ENCODE measurements at regions not wholly inside any gene's neighbourhood (a gene's known extent, or its start where the extent isn't known, plus 50 kb on each side); places are given as distances from the start of the nearest gene placed in this dataset.
"Not testable (repeated sequence)": the region's sequence is repeated elsewhere in the genome, so short reads cannot be mapped to it uniquely, and the experiment has no call there.

DNA sequence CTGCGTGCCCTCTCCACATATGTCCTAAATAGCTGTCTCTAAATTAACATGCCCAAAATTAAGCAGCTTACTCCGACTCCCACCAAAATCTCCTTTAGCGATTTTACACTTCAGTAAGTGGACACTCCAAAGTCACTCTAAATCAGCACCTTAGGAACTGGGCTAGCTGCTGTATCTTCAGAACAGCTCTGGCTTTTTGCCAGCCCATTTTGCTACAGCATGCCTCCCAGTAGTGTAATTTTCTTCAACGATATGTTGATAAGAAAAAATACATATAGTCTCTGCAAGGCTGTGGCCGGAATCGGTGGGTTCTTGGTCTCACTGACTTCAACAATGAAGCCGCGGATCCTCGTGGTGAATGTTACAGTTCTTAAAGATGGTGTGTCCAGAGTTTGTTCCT lies 291.8 kb upstream of the RGPD4 start:
- no peak for FAIRE-seq

DNA sequence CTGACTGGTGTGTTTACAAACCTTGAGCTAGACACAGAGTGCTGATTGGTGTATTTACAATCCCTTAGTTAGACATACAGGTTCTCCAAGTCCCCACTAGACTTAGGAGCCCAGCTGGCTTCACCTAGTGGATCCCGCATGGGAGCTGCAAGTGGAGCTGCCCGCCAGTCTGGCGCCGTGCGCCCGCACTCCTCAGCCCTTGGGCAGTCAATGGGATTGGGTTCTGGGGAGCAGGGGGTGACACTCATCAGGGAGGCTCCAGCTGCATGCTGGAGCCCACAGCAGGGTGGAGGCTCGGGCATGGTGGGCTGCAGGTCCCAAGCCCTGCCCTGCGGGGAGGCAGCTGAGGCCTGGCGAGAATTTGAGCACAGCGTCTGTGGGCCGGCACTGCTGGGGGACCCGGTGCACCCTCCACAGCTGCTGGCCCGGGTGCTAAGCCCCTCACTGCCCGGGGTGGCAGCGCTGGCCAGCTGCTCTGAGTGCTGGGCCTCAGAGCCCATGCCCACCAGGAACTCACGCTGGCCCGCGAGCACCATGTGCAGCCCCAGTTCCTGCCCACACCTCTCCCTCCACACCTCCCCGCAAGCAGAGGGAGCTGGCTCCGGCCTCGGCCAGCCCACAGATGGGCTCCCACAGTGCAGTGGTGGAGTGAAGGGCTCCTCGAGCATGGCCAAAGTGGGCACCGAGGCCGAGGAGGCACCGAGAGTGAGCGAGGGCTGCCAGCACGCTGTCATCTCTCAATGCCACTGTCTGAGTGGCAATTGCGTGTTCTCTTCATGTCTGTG lies 290.6 kb upstream of the RGPD4 start:
- not testable (repeated sequence) for FAIRE-seq; DNase-seq (ENCODE audit: insufficient read length, low spot score)

More for the DNA sequence above, 291.8 kb upstream of the RGPD4 start:
- no peak for DNase-seq (ENCODE audit: insufficient read length, low spot score)

DNA sequence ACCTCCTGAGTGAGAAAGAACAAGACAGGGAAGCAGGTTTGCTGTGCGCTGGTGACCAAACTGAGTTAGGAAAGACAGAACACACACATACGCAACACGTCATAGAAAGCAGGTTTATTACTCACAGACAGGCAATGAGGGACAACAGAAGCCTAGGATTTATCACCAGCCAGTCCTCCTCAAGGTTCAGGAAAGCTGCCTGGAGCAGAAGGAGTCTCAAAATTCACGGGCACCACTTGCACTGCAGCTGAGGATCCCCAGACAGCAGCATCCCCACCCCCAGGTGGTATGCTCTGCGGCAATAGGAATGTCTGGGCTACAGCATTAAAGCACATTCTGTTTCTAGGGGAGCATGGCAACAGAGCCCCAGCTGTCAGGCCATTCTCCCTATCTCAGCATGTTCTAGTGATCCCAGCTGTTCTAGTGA lies 284.4 kb upstream of the RGPD4 start:
- DNase-seq (ENCODE audit: insufficient read length, low spot score), result no peak
- no peak for FAIRE-seq

DNA sequence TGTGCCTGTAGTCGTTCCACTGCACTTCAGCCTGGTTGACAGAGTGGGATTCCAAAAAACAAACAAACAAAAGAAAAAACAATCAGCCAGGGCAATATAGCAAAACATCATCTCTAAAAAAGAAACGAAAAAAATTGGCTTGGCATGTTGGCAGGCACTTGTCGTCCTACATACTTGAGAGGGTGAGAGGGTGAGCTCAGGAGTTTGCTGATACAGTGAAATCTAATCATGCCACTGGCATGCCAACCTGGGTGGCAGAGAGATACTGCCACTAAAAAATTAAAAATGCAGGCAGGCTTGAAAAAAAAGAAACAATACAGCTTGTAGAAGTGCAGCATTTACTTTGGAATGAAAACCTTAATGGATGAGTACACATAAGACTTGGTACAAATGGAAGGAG lies 282.9 kb upstream of the RGPD4 start:
- FAIRE-seq (no peak), DNase-seq (ENCODE audit: insufficient read length, low spot score) (no peak)

DNA sequence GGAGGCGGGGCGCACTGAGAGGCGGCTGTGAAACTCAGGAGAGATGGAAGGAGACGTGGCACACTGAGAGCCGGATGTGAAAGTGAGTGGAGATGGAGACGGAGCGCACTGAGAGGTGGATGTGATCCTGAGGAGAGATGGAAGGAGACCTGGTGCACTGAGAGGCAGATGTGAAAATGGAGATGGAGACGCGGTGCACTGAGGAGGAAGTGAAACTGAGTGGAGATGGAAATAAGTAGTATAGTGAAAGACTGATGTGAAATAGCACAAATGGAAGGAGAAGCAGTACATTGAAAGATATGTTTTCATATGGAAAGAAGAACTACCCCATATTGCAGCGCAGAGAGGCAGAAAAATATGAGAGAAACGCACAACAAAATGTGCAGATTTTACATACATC lies 281.6 kb upstream of the RGPD4 start:
- DNase-seq (ENCODE audit: insufficient read length, low spot score) (no peak), FAIRE-seq (no peak)

GRCh38 chr2:107545851-107546250 lies 280.8 kb upstream of the RGPD4 start:
- DNase-seq (ENCODE audit: insufficient read length, low spot score), result no peak
- no peak for FAIRE-seq

DNA sequence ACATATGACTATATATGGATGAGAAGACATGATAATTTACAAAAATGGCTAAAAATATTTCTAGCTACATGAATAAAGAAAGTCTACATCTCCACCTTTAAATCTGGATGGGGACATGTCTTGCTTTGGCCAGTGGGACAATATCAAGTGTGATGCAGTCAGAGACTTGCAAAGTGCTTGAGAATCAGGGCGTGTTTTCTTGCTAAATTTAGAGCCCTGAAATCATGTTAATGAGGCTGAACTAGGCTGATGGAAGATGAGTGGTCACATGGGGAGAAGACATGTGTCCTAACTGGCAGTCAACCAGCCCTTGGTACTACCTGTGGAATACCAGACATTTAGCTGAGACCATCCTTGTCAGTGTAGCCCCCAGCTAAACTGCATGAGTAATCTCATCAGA lies 278.5 kb upstream of the RGPD4 start:
- no peak for FAIRE-seq
- no peak for DNase-seq (ENCODE audit: insufficient read length, low spot score)

DNA sequence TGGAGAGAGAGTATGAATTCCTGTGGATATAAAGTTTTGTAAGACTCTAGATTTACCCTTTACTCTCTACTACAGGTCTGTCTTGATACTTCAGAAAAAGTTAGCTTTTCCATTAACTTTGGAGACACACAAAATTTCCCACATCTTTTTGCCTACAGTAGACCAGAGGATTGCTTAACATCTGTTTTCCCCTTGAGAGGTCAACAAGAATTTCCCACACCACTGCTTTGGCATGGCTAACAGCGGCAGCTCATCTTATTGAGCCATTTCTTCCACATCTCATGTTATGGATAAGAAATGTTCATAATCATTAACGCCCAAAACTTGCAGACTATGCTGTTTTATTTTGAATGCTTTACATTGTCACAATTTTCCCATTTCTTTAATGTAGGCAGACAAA lies 273.6 kb upstream of the RGPD4 start:
- no peak for FAIRE-seq

DNA sequence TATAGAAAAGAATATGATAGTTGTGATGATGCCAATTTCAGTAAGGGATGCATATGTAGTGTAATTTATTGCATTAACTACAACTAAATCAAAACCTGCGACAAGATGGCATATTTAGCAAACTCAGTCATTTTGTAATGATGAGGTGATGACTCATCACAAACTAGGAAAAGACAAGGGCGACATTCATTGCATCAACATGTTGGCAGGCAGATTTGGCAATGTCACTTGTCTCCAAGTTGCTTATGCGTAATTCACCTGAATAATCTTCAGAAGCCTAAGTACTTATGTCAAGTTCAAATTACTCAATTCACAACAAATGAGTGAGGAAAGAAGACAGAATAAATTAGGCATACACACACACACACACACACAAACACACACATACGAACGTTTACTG lies 273.2 kb upstream of the RGPD4 start:
- no peak for FAIRE-seq
- no peak for DNase-seq (ENCODE audit: insufficient read length, low spot score)

More for the DNA sequence above, 273.6 kb upstream of the RGPD4 start:
- no peak for DNase-seq (ENCODE audit: insufficient read length, low spot score)

DNA sequence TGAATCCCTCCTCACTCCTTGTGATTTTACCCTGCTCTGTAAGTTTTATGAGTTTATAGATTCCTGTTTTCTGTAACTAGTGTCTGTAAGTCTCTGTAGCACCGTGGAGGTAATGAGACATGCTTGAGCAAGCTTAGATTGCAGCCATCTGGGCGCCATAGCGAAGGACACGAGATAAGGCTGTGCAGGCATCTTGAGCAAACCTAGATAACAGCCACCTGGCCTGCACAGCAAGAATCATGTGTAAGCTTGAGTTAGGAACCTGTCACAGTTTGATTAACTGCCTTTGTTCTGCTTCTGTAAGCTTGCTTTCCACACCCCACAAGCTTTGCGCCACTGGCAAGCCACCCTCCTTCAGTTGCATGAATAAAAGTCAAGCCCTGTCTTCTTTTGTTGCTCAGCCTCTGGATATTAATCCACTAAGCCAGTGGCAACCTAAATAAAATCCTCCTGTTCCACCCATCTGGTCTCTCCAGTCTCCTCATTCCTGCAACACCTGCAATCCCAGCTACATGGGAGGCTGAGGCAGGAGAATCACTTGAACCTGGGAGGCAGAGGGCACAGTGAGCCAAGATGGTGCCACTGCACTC lies 270.6 kb upstream of the RGPD4 start:
- DNase-seq (ENCODE audit: insufficient read length, low spot score), result no peak

DNA sequence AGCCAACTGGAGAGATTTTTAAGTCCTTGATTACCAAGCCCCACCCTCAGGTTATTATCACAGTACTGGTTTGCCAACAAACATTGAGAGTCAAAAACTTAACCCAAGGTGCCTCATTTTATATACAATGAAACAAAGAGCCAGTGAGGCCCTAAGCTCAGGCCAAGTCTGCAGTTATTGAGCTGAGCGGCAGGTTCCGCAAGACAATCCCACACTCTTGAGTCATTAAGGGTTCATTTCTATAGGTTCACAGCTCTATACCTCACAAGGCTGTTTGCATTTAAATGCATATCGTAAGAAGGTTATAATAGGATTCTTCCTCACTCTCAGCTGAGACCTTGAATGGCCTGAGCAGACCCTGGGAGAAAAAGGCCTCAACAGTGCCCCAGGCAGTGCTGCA lies 268.4 kb upstream of the RGPD4 start:
- FAIRE-seq, result no peak
- no peak for DNase-seq (ENCODE audit: insufficient read length, low spot score)

More for the DNA sequence above, 270.6 kb upstream of the RGPD4 start:
- no peak for FAIRE-seq

DNA sequence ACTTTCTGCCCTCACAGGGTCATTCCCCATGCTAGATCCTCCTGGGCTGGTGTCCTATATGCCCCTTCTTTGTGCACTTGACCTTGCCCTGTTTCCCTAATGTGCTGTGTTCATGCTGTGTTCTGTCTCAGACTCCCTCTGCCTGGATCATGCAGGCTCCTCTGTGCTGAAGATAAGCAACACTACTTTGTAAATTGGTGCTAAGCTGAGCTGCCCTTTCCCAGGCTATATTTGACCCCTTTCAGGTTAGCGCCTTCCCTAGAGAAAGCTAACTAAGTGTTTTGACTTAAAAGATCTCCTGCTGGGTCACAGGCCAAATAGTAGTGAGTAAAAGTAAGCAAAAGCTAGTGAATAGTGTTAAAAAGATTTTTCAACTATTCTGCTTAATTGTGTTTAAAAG lies 257.2 kb upstream of the RGPD4 start:
- FAIRE-seq (no peak), DNase-seq (ENCODE audit: insufficient read length, low spot score) (no peak)

DNA sequence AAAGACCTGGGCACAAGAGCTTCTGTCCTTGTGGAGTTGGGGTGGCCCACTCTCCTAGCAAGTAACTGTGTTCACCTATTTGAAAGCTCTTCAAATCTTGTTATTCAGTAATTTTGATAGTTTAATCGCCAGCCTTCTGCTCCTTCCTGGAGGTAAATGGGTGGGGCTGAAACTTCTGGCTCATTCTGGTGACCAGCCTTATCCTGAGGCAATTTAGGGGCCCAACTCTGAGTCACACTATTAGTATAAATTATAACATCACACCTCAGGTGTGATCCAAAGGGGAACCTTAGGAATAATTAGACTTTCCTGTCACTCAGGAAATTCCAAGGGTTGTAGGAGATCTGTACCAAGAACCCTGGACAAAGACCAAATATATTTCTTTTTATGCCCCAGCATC lies 255.8 kb upstream of the RGPD4 start:
- FAIRE-seq (no peak), DNase-seq (ENCODE audit: insufficient read length, low spot score) (no peak)

- DNase-seq (ENCODE audit: insufficient read length, low spot score); FAIRE-seq: not testable (repeated sequence)
Measured at GRCh38 chr2:107572890-107573289, 253.8 kb upstream of the RGPD4 start.

DNA sequence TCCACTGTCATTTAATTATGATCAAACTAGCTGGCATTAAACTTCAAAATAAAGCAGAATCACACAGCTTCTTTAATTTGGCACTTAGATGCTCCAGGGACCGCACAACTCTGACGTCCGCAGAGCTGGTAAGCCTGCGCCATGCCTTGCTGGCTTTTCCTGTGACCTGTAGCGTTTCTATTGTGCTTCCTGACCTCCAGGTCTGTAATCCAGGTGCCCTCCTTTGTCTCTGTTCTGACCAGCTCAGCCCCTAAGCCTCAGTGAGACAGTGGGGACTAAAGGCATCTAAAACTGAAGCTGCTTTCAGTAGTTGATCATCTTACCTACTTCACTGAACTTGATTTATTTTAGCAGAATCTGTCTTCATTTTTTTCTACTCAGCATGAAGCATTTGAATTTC lies 249.7 kb upstream of the RGPD4 start:
- FAIRE-seq, result no peak

DNA sequence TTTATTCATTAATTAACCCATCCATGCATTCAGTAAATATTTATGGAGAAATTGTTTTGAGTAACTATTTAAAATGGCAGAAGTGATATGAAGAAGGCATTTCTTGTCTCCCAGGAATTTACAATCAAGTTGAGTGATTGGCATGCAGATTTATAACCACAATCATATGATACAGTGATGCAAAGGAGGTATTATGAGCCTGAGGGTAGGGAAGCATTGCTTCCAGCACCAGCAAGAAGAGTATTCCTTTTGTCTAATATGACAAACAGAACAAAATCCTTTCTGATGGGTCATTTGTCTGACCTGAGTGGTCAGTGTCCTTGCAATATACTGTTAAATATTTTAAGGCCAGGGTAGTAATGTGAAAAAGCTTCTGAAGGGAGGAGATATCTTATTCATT lies 244.2 kb upstream of the RGPD4 start:
- DNase-seq (ENCODE audit: insufficient read length, low spot score) (no peak), FAIRE-seq (no peak)

More for the DNA sequence above, 249.7 kb upstream of the RGPD4 start:
- no peak for DNase-seq (ENCODE audit: insufficient read length, low spot score)

DNA sequence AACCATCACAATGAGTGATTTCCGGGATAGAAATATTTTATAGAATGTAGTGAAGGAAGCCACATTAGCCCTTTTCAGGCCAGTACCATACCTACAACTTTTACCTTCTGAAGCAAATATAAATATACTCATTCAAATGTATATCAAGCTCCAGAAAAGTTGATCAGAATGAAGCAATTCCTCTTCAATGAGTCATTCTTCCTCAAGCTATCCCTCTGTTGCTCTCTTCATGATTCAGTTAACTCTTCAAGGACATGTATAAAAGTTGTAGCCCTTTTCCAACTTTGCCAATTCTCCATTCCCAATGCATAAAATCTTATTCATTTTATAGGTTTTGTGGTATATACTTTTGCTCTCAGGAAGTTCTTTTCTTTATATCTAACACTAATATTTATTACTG lies 242.1 kb upstream of the RGPD4 start:
- DNase-seq (ENCODE audit: insufficient read length, low spot score), result no peak
- FAIRE-seq, result no peak

DNA sequence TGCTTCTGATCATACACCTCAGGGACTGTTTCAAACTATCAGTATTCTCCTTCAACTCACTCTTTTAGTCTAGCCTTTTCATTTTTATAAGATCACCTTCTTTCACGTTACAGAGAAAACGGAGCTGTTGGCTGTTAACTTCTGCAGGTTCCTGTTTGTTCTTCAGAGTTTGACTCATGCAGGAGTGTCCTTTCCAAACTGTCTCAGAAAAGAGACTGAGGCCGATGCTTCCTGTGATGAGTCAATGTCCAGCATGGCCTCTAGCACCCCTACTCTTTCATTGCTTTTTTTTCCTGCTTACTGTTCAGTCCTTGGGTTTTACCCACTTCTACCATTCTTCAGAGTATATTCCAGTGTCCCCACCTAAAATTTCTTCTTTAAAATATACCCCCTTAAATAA lies 240.8 kb upstream of the RGPD4 start:
- FAIRE-seq, result no peak
- DNase-seq (ENCODE audit: insufficient read length, low spot score), result no peak

DNA sequence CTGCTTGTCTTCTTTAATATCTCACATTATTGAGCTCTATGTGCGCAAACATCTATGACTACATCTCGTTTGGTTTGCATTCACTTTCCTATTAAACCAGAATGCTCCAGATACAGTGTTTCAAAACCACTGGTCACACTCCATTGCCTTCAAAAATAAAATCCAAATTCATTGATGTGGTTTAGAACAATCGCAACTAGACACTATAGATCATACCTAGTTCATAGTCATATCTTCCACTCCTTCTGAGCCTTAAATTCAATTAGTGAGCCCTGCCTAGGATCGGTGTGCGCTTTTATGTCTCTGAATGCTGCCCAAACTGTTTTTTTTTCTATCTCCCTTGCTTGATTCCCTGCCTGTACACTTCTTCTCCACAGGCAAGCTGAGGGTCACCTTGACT lies 238.5 kb upstream of the RGPD4 start:
- DNase-seq (ENCODE audit: insufficient read length, low spot score), result no peak
- FAIRE-seq, result no peak

GRCh38 chr2:107589079-107589491 lies 237.6 kb upstream of the RGPD4 start:
- FAIRE-seq (no peak), DNase-seq (ENCODE audit: insufficient read length, low spot score) (no peak)

- FAIRE-seq, result no peak
- DNase-seq (ENCODE audit: insufficient read length, low spot score), result no peak
Measured at GRCh38 chr2:107591561-107592279, 235.0 kb upstream of the RGPD4 start.

DNA sequence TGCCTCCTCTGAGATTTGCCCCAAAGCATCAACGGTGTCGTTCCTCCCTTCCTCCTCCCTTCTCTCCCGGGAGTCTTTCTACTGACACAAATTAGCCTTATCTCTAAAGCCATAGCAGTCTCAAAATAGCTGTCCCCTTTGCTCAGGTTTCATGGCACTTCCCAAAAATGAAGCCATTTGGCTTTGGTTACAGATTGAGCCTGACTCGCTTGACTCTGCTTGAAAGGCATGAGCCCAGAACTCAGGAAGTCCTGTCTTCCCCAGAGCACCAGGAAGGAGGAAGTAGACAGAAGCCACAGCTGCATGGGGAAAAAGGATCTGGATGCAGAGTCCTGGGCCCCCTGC lies 234.4 kb upstream of the RGPD4 start:
- DNase-seq (ENCODE audit: insufficient read length, low spot score), result no peak
- FAIRE-seq, result no peak
